Fibroblast of lung (primary cell): ENCODE measurements at regions not wholly inside any gene's neighbourhood (a gene's known extent, or its start where the extent isn't known, plus 50 kb on each side); places are given as distances from the start of the nearest gene placed in this dataset.

Experiments used
- EZH2 ChIP-seq: IDR thresholded peaks from 2 replicates; pipeline ENCODE4 v1.5.1; 2012; ENCODE audit warnings: low read length, control low read depth, mild to moderate bottlenecking; ENCODE audit errors: missing control alignments
- TF ChIP-seq, protein P1 (sequence below), 2 donors: IDR thresholded peaks in 1 of 2; conservative IDR thresholded peaks in 1 of 2; 1 replicate in 1 of 2; 2 replicates in 1 of 2; pipeline ENCODE4 v1.5.1; 2011 to 2012; ENCODE audit warnings: low read length in 2 of 2, control low read depth in 1 of 2, inconsistent platforms in 1 of 2, low read depth in 1 of 2, mild to moderate bottlenecking in 1 of 2

DNA sequence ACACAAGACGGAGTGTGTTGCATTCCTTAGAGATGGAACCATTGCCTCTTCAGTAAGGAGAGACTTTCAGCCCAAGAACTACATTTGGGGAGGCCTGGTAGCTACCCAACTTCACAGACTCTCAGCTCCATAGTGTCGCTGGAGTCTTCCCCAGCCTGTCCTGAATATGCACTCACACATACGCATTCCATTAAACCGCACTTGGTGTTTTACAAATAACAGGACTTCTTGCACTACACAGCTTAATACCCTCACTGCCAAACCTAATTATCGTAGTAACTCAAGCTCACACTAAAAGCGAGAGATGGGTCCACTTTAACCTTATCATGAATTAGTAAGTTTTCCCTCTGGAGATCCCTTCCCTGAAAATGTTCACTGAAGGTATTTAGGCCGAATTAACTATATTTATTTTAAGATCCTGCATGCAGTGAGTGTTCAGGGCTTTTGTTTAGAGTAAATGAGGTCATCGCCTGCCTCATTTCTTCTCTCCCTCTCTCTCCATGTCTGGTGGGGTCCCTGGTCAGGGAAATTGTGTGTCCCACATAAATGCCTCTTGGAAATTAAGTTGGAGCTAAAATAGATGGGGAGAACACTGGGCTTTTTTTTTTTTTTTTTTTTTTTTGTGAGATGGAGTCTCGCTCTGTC lies 171.9 kb downstream of the FAM43A start:
- TF ChIP-seq, protein P1, sequence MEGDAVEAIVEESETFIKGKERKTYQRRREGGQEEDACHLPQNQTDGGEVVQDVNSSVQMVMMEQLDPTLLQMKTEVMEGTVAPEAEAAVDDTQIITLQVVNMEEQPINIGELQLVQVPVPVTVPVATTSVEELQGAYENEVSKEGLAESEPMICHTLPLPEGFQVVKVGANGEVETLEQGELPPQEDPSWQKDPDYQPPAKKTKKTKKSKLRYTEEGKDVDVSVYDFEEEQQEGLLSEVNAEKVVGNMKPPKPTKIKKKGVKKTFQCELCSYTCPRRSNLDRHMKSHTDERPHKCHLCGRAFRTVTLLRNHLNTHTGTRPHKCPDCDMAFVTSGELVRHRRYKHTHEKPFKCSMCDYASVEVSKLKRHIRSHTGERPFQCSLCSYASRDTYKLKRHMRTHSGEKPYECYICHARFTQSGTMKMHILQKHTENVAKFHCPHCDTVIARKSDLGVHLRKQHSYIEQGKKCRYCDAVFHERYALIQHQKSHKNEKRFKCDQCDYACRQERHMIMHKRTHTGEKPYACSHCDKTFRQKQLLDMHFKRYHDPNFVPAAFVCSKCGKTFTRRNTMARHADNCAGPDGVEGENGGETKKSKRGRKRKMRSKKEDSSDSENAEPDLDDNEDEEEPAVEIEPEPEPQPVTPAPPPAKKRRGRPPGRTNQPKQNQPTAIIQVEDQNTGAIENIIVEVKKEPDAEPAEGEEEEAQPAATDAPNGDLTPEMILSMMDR (conservative IDR thresholded peaks at IDR 0.05 in 1 of 2, IDR thresholded peaks at IDR 0.05 in 1 of 2; ENCODE audit: low read depth in 1 of 2, low read length in 2 of 2) = no peak
- no peak for TF ChIP-seq EZH2
